HG03139 (cell line): ENCODE measurements at regions not wholly inside any gene's neighbourhood (a gene's known extent, or its start where the extent isn't known, plus 50 kb on each side); places are given as distances from the start of the nearest gene placed in this dataset.

Experiments
- ATAC-seq: cut with Tn5 transposase; IDR thresholded peaks from one replicate; pipeline ENCODE4 v1.9.1; 2021; ENCODE audit not compliant: unreplicated experiment

- no peak for ATAC-seq
Measured at GRCh38 chr6:154561750-154562149, 51.3 kb upstream of the CNKSR3 start.

- no peak for ATAC-seq
Measured at GRCh38 chr6:154565331-154565730, 54.8 kb upstream of the CNKSR3 start.

- no peak for ATAC-seq
Measured at GRCh38 chr6:154566866-154567265, 56.4 kb upstream of the CNKSR3 start.

- no peak for ATAC-seq
Measured at GRCh38 chr6:154567695-154568220, 57.3 kb upstream of the CNKSR3 start.

- no peak for ATAC-seq
Measured at GRCh38 chr6:154569156-154569862, 58.8 kb upstream of the CNKSR3 start.

GRCh38 chr6:154570505-154570904 lies 60.0 kb upstream of the CNKSR3 start:
- no peak for ATAC-seq

GRCh38 chr6:154572556-154572955 lies 62.1 kb upstream of the CNKSR3 start:
- no peak for ATAC-seq

GRCh38 chr6:154578004-154578559 lies 67.6 kb upstream of the CNKSR3 start:
- ATAC-seq = no peak

- no peak for ATAC-seq
Measured at GRCh38 chr6:154579046-154579445, 68.6 kb upstream of the CNKSR3 start.

- ATAC-seq = no peak
Measured at GRCh38 chr6:154579485-154579884, 69.0 kb upstream of the CNKSR3 start.

GRCh38 chr6:154580397-154581135 lies 70.1 kb upstream of the CNKSR3 start:
- ATAC-seq = no peak

- ATAC-seq = no peak
Measured at GRCh38 chr6:154582696-154583095, 72.2 kb upstream of the CNKSR3 start.

GRCh38 chr6:154583546-154584188 lies 73.2 kb upstream of the CNKSR3 start:
- no peak for ATAC-seq

- no peak for ATAC-seq
Measured at GRCh38 chr6:154590756-154591155, 80.3 kb upstream of the CNKSR3 start.

- no peak for ATAC-seq
Measured at GRCh38 chr6:154591234-154591633, 80.7 kb upstream of the CNKSR3 start.

- ATAC-seq = no peak
Measured at GRCh38 chr6:154592199-154592860, 81.8 kb upstream of the CNKSR3 start.

- ATAC-seq = no peak
Measured at GRCh38 chr6:154593122-154593521, 82.6 kb upstream of the CNKSR3 start.

GRCh38 chr6:154594496-154595198 lies 84.2 kb upstream of the CNKSR3 start:
- ATAC-seq = no peak

GRCh38 chr6:154595538-154595937 lies 85.1 kb upstream of the CNKSR3 start:
- no peak for ATAC-seq

GRCh38 chr6:154596009-154596408 lies 85.5 kb upstream of the CNKSR3 start:
- no peak for ATAC-seq
